GM10248 (cell line): ENCODE measurements at regions not wholly inside any gene's neighbourhood (a gene's known extent, or its start where the extent isn't known, plus 50 kb on each side); places are given as distances from the start of the nearest gene placed in this dataset.
A peak's percentile ranks its signal among the peaks of the same experiment; 100 is the strongest.

ENCODE experiments used
- CTCF ChIA-PET: fragments of 300-600 bp; sonication (Branson Sonifier 250); formaldehyde crosslinking; extraction: SDS; loops from one replicate; lab custom pipeline; 2021; ENCODE audit warnings: antibody characterized with exemption; lab: Yijun Ruan, JAX
- POLR2A ChIA-PET: fragments of 350-650 bp; sonication (Branson Sonifier 250); formaldehyde crosslinking; extraction: SDS; loops from one replicate; lab custom pipeline; 2020; ENCODE audit warnings: antibody characterized with exemption; lab: Yijun Ruan, JAX
- DNase-seq: peaks from one replicate; pipeline ENCODE4 v3.0.0; 2012; ENCODE audit errors: extremely low spot score
- TF ChIP-seq, protein P1 (sequence below): IDR thresholded peaks from 2 replicates; pipeline ENCODE4 v1.5.1; 2012; ENCODE audit warnings: mild to moderate bottlenecking, low read depth; ENCODE audit errors: extremely low read depth, missing control alignments, control extremely low read depth

DNA sequence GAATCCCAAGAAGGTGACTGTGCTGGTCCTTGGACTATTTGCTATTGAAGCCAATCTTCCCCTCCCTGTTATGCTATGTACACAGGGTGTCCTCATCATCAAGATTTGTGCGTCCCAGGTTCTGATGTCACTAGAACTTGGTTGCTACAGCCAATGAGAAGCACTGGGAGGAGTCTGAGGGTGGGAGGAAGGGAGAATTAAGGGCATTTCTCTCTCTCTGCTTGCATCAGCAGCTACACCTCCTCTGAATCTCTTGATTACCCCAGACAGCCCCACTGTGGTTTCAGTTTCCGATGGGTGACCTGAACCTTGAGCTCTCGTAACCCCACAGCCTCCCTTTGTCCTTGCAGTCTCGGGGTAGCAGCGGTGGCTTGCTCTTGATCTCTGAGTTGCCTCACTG is 212.4 kb upstream of the SESN3 start:
- ChIA-PET CTCF (interaction anchor here (1.2 to 2.9 kb wide), 3 partner anchors 10 to 262 kb away, joined by 3 to 11 read pairs (median 3); no protein-coding TSS in a partner anchor), POLR2A (no interaction called here)
- DNase-seq: peak; percentile 49
- TF ChIP-seq, protein P1, sequence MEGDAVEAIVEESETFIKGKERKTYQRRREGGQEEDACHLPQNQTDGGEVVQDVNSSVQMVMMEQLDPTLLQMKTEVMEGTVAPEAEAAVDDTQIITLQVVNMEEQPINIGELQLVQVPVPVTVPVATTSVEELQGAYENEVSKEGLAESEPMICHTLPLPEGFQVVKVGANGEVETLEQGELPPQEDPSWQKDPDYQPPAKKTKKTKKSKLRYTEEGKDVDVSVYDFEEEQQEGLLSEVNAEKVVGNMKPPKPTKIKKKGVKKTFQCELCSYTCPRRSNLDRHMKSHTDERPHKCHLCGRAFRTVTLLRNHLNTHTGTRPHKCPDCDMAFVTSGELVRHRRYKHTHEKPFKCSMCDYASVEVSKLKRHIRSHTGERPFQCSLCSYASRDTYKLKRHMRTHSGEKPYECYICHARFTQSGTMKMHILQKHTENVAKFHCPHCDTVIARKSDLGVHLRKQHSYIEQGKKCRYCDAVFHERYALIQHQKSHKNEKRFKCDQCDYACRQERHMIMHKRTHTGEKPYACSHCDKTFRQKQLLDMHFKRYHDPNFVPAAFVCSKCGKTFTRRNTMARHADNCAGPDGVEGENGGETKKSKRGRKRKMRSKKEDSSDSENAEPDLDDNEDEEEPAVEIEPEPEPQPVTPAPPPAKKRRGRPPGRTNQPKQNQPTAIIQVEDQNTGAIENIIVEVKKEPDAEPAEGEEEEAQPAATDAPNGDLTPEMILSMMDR: no peak

DNA sequence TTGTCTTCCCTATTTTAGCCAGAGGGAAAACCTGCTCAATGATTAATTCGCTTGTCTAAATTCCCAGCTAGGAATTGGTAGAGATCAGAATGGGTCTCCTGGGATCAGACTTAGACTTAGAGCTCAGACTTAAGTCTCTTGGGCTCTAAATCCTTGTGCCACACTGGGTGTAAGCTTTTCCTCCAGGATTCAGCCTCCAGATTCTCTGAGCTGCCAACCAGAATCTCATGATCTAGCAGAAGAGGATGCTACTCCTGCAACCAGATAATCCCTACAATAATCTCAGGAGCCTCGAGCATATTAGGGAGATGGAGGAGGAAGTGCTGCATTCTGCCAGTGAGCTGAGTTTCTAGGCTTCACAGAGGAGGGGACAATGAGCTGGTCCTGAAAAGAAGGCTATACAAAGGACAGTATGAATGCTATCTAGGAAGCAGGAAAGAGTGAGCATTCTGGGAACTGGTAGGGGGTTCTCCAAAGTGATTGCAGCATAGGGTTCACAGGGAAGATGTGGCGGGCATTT is 211.6 kb upstream of the SESN3 start:
- CTCF ChIA-PET: interaction anchor here (2.9 kb wide), 1 partner anchor 10 kb away, joined by 11 read pairs; no protein-coding TSS in a partner anchor
- TF ChIP-seq, protein P1: no peak
- POLR2A ChIA-PET: no interaction called here
- DNase-seq: no peak

DNA sequence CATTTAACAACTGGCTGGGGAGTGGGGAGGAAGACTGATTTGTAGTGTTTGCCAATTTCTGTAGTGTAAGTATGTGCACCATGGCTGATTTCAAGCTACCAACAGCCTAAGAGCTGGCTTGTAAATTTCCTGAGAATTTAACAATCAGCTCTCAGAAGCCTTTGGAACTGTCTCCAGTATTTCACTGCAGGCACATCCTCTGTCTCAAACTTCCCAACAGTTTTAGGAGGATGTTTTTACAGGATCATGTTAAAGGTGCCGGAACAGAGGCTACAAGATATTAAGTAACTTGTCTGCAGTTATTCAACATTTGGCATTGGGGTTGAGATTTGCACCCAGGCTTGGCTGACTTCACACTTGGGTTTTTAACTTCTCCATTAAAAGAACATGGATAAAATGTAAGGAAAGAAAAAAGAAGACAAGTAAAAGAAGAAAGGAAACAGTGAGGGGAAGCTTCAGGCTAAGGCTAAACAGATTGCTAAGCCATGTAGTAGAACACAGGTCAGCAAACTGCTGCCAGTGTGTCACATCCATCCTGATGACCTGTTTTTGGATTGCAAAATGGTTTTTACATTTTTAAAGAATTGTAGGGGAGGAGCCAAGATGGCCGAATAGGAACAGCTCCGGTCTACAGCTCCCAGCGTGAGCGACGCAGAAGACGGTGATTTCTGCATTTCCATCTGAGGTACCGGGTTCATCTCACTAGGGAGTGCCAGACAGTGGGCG is 204.8 kb upstream of the SESN3 start:
- no peak for DNase-seq
- ChIA-PET POLR2A (no interaction called here), CTCF (no interaction called here)
- TF ChIP-seq, protein P1: no peak

DNA sequence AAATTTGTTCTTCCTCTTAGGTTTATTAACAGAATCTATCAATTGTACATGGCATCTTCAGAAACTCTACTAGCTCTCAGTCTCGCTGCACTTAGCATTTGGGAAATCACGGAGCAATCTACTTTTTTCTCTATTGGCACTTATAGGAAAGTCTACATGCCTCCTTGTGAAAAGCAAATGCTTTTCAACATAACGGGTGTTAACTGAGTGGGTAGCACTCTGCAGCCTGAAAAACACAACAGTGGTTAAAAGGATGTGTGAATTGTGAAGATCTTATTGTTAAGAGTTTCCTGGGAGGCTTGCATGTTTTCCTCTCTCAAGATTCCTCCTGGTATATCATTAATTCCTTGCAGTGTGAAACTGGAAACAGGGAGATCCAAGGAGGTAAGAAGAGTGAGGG is 204.2 kb upstream of the SESN3 start:
- TF ChIP-seq, protein P1: no peak
- DNase-seq: no peak
- CTCF ChIA-PET: no interaction called here
- POLR2A ChIA-PET: no interaction called here

DNA sequence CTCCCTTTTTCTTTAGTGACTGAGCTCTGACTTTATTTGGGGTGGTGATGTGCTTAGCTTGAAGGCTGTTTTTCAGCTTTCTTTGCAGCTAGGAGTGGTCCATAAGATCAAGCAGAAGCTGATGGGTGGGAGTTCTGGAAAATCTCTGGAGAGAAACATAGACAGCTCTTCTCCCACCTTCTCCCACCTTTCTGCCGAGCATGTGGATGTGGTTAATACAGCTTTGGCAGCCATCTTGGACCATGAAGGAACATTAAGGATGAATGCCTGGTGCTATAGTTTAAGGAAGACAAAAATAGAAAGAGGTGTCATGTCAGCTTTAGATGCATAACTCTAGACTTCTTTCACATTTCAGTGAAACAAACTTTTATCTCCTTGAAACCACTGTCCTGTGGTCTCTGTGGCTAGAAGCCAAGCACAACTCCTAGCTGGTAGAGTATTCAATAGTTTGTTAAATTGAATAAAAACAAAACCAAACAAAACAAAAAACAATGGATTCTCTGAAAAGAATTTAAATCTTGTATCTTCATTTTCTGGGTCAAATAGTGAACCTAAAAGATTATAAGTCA is 203.6 kb upstream of the SESN3 start:
- TF ChIP-seq, protein P1: no peak
- ChIA-PET POLR2A (no interaction called here), CTCF (interaction anchor here (0.9 kb wide), 1 partner anchor 10 kb away, joined by 3 read pairs; no protein-coding TSS in a partner anchor)
- no peak for DNase-seq

DNA sequence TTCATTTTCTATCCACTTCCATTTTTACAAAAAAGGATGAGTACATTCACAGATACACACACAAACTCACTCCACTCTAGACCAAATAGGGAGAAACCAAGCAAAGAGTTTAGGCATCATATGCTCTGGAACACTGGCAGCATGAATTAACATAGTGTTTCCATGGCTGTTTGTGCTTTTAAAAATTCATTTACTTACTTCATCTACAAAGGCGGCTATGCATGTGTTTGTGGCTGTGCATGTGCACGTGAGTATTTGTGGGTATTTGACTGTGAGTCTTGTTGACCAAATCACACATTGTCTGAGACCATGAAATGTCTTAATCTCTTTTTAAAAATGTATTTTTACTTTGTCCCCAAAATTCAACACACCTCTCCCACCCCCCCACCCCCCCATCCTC is 203.0 kb upstream of the SESN3 start:
- POLR2A ChIA-PET: no interaction called here
- CTCF ChIA-PET: interaction anchor here (0.9 kb wide), 1 partner anchor 10 kb away, joined by 3 read pairs; no protein-coding TSS in a partner anchor
- DNase-seq: no peak
- TF ChIP-seq, protein P1: no peak
